ENCODE measurements at regions not wholly inside any gene's neighbourhood (a gene's known extent, or its start where the extent isn't known, plus 50 kb on each side); places are given as distances from the start of the nearest gene placed in this dataset.

DNA sequence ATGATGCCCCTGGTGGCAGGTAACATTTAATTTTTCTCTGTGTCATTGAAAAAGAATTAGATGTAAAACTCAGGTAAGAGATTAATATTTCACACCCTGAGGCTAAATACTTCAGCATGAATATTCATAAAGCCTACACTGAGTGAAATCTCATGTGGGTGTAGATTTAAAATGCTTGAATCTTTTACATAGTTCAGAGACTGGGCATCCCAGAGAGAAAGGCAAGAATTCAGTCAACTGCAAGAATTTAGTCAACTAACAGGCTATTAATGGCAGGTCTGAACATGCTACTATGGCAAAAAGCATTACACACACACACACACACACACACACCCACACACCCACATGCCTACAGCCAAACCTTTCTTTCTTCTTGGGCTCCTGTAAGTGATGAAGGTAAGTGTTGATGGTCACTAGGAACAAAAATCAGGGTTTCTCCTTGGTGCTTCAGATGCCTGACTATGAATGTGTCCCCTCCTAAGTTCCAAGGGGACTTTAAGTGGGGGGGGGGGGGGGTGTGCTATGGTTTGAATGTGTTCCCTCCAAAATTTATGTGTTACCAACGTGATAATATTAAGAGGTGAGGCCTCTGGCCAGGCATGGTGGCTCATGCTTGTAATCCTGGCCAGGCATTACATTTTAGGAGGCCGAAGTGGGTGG lies 63.7 kb upstream of the PSMD7 start:
- CTCF ChIA-PET = no interaction called here
- no peaks in the 10 kb centered on the region for H3K9me3 Mint-ChIP-seq

DNA sequence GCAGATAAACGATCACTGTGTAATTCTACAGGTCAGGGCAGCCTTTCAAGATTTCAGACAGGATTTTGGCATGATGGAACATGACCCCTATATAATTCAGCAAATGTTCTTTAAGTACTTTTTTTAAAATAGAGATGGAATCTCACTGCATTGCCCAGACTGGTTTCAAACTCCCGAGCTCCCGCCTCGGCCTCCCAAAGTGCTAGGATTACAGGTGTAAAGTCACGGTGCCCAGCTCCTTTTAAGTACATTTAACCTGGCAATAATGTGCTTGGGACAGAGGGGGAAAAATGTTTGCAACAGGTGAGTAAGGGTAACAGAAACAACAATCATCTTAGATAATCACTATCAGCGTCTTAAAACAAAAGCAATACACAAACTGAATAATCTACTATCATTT lies 66.5 kb upstream of the PSMD7 start:
- Mint-ChIP-seq H3K9me3 (no peaks in the 10 kb centered on the region), H3K4me1 (no peaks in the 10 kb centered on the region), H3K36me3 (ENCODE audit: low read depth) (no peaks in the 10 kb centered on the region), H3K4me3 (no peak overlapping the region), H3K27ac (no peak overlapping the region), H3K27me3 (peaks cover 10% of the 10 kb centered on the region)
- CTCF ChIA-PET = no interaction called here
- no peak for DNase-seq
- POLR2A ChIA-PET = no interaction called here

More for the DNA sequence above, 63.7 kb upstream of the PSMD7 start:
- Mint-ChIP-seq H3K4me1 (no peaks in the 10 kb centered on the region), H3K27me3 (peaks cover 2% of the 10 kb centered on the region), H3K36me3 (ENCODE audit: low read depth) (no peaks in the 10 kb centered on the region), H3K27ac (no peak overlapping the region), H3K4me3 (no peak overlapping the region)
- POLR2A ChIA-PET = no interaction called here
- no peak for DNase-seq

DNA sequence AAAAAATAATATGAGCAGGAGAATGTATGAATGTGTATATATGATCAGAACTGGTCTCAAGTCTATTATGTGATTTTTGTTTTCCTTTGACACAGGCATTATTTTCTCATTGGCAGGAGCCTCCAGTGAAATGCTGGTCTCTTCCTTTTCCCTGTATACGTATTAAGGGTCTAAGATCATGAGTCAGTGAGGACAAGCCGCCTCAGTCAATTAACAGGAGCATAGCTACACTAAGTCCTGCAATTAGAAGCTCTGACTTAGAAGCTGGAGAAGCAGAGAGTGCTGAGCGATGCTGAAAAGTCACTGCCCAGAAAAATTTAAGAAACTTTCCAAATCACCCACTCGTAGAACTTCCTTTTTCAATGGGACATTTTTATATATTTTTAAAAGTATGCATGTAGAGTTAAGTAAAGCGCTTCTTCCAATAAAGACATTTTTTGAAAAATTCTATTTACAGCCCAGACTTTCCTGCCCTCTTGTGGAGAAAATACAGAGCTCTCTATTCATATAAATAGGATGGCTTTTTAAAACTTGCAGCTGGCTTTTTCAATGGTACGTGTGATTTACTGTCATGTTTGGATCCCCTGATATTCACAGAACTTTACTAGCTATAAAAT lies 70.2 kb upstream of the PSMD7 start:
- DNase-seq = no peak
- Mint-ChIP-seq H3K9me3 (no peaks in the 10 kb centered on the region), H3K27me3 (peaks cover 9% of the 10 kb centered on the region), H3K36me3 (ENCODE audit: low read depth) (no peaks in the 10 kb centered on the region), H3K4me3 (no peak overlapping the region), H3K27ac (no peak overlapping the region), H3K4me1 (no peaks in the 10 kb centered on the region)
- POLR2A ChIA-PET = no interaction called here
- CTCF ChIA-PET = no interaction called here

DNA sequence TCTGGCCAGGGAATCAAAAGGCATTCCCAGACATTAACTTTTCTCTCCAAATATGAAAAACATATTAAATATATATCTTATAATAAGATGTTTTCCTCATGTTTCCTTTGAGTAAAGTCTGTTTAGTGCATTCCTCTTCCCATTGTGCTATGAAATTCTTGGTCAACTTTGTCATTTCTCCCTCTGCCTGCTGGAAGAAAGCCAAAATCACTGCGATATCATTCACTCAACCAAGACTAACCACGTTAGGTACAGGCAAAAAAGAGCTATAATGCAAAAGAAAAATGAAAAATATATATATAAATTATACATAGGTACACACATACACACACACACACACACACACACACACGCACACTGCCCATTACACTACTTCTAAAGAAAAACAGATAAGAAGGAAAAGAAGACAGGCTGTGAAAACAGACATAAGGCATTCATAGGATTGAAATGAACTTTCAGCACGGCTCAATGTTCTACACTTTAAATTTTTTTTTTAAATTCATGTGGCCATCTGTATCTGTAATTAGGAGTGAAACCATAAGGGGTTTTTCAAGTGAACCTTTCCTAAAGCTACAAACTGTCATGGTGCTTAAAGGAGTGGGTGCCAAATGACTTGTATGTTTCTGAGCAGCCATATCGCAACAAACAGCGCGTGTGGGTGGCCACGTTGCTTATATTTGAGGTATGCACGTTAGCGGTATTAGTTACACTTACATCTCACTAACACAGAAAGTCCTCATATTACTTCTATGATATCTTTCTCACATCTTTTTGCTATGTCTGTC lies 71.6 kb upstream of the PSMD7 start:
- Mint-ChIP-seq H3K4me3 (no peak overlapping the region), H3K27me3 (peaks cover 9% of the 10 kb centered on the region), H3K36me3 (ENCODE audit: low read depth) (no peaks in the 10 kb centered on the region), H3K9me3 (no peaks in the 10 kb centered on the region), H3K4me1 (no peaks in the 10 kb centered on the region), H3K27ac (no peak overlapping the region)
- POLR2A ChIA-PET = no interaction called here
- CTCF ChIA-PET = no interaction called here
- no peak for DNase-seq

DNA sequence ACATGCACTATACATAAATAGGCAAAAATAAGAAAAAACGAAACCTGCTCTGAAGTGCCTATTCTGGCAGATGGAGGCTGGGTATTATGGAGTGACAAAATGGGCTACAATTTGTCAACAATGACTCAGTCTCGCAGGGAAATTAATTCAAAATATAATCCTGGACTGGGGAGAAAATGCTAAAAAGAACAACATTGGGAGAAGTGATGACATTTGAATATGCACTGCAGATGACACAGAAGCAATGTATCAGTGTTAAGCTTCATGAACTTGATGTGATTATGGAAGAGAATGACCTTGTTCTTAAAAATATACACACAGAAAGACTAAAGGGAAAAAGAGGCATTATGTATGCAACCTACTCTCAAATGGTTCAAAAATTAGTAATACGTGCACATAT lies 74.8 kb upstream of the PSMD7 start:
- POLR2A ChIA-PET = no interaction called here
- Mint-ChIP-seq H3K36me3 (ENCODE audit: low read depth) (no peaks in the 10 kb centered on the region), H3K4me3 (no peak overlapping the region), H3K27me3 (peaks cover 9% of the 10 kb centered on the region), H3K9me3 (no peaks in the 10 kb centered on the region), H3K4me1 (no peaks in the 10 kb centered on the region), H3K27ac (no peak overlapping the region)
- CTCF ChIA-PET = no interaction called here
- no peak for DNase-seq

DNA sequence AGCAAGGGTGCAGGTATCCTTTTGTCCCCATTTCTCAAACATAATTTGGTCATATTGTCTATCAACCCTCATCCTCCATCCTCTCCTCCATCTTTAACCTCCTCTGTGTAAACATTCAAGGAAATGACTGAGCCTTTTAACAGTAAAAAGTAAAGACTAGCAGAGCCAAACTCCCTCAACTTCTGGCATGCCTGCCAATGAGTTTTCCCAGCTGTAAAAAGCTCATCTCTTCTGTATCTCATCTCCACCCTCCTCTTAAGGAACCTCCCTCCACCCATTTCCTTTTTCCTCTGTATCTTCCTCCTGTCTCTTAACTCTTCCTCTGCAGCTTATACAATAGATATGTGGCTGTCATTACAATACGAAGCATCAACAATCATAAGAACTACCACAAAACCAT lies 76.9 kb upstream of the PSMD7 start:
- Mint-ChIP-seq H3K27ac (no peak overlapping the region), H3K4me3 (no peak overlapping the region), H3K9me3 (no peaks in the 10 kb centered on the region), H3K27me3 (no peaks in the 10 kb centered on the region), H3K36me3 (ENCODE audit: low read depth) (no peaks in the 10 kb centered on the region), H3K4me1 (no peaks in the 10 kb centered on the region)
- POLR2A ChIA-PET = no interaction called here
- no peak for DNase-seq
- CTCF ChIA-PET = no interaction called here

DNA sequence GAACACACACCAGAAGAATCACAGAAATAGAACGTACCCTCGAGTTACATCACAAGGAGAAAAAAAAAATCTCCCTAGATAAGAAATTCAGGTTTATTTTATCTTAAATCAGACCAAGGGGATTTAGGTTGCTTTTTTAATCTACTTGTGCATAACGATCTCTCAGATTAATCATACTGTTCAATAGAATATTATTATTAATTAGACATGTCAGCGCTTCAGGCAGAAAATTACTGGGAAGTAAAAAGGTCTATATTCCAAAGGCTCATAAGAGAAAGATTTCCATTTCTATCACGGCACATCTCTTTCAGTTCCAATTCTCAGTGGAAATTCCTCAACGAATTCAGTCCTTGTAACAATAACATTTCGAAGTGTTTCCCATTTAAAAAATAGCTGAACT lies 77.7 kb upstream of the PSMD7 start:
- no peaks in the 10 kb centered on the region for H3K27me3 Mint-ChIP-seq
- H3K27ac Mint-ChIP-seq = no peak overlapping the region
- no peaks in the 10 kb centered on the region for H3K36me3 Mint-ChIP-seq (ENCODE audit: low read depth)
- H3K9me3 Mint-ChIP-seq = no peaks in the 10 kb centered on the region
- no peak overlapping the region for H3K4me3 Mint-ChIP-seq
- DNase-seq = no peak
- POLR2A ChIA-PET = no interaction called here
- no peaks in the 10 kb centered on the region for H3K4me1 Mint-ChIP-seq
- CTCF ChIA-PET = no interaction called here

DNA sequence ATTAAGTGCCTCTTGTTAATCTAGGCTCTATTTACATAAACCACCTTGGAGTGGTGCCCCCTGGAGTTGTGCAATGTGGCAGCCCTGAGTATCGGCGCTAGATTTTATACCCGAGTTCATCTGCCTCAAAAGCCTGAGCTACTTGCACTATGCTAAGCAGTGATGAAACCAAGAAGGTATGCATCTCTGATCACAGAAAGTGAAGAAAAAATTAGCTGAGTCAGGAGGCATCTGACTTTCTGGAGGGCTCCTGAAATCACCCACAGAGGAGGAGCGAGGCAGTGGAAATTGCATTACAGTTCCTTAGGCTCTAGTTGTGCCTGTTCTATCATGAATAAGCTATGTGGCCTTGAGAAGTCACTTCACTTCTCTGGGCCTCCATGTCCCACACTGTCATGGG lies 80.3 kb upstream of the PSMD7 start:
- Mint-ChIP-seq H3K27me3 (peaks cover 3% of the 10 kb centered on the region), H3K4me1 (no peaks in the 10 kb centered on the region), H3K9me3 (no peaks in the 10 kb centered on the region), H3K36me3 (ENCODE audit: low read depth) (no peaks in the 10 kb centered on the region), H3K4me3 (no peak overlapping the region), H3K27ac (no peak overlapping the region)
- POLR2A ChIA-PET = no interaction called here
- CTCF ChIA-PET = interaction anchor here (0.6 kb wide), 1 partner anchor 1985 kb away, joined by 4 read pairs; no protein-coding TSS in a partner anchor
- DNase-seq = no peak

DNA sequence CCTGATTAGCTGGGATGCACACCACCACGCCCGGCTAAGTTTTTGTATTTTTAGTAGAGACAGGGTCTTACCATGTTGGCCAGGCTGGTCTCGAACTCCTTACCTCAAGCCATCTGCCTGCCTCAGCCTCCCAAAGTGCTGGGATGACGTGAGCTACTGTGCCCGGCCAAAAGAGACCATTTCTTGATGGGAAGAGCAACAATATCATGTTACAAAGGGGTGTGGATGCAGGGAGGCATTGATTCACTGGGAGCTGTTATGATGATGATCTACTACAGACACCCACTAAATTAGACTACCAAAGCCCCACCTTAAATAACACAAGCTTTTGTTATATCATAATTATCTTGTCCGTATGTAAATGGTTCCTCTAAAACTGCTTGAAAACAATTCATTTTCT lies 81.4 kb upstream of the PSMD7 start:
- CTCF ChIA-PET = interaction anchor here (0.5 to 0.7 kb wide), 2 partner anchors 9 to 400 kb away, joined by 3 to 5 read pairs; no protein-coding TSS in a partner anchor
- POLR2A ChIA-PET = no interaction called here
- DNase-seq = no peak
- Mint-ChIP-seq H3K27me3 (peaks cover 3% of the 10 kb centered on the region), H3K36me3 (ENCODE audit: low read depth) (no peaks in the 10 kb centered on the region), H3K4me1 (no peaks in the 10 kb centered on the region), H3K4me3 (no peak overlapping the region), H3K9me3 (no peaks in the 10 kb centered on the region), H3K27ac (no peak overlapping the region)

DNA sequence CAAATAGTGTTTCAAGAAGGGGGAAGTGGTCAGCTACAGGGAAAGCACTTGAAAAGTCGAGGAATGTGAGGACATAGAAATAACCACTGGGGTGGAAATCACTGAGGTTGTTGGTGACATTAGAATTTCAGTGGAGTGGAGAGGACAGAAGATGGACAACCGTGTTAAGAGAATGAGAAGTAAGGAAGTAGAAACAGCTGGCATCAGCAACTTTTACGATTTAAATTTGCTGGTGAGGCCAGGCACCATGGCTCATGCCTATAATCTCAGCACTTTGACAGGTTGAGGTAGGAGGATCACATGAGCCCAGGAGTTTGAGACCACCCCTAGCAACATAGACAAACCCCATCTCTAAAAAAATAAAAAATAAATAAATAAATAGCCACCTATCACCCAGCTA lies 83.2 kb upstream of the PSMD7 start:
- H3K36me3 Mint-ChIP-seq (ENCODE audit: low read depth) = no peaks in the 10 kb centered on the region
- no peak overlapping the region for H3K27ac Mint-ChIP-seq
- no peak for DNase-seq
- ChIA-PET POLR2A (no interaction called here), CTCF (no interaction called here)
- H3K4me3 Mint-ChIP-seq = no peak overlapping the region
- no peaks in the 10 kb centered on the region for H3K9me3 Mint-ChIP-seq
- H3K4me1 Mint-ChIP-seq = no peaks in the 10 kb centered on the region
- H3K27me3 Mint-ChIP-seq = peaks cover 3% of the 10 kb centered on the region

DNA sequence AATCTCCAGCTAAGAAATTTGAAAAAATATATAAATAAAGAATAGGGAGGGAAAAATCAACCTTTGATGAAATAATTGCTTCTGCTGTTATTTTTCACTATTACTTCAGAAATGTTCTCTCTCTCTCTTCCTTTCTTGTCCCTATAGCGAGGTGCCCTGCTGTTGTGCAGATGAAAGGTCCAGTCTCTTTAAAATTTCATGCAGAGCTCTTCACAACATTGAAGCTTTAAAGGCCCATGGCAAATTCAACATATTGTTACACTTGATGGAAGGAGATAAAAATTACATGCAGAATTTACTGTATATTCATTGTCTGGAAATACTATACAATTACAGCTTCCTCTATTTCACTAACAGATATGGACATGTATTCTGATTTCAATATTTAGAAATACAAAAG lies 86.4 kb upstream of the PSMD7 start:
- no peaks in the 10 kb centered on the region for H3K9me3 Mint-ChIP-seq
- H3K27me3 Mint-ChIP-seq = peaks cover 3% of the 10 kb centered on the region
- DNase-seq = no peak
- no peak overlapping the region for H3K4me3 Mint-ChIP-seq
- POLR2A ChIA-PET = no interaction called here
- no peak overlapping the region for H3K27ac Mint-ChIP-seq
- no peaks in the 10 kb centered on the region for H3K4me1 Mint-ChIP-seq
- CTCF ChIA-PET = no interaction called here
- no peaks in the 10 kb centered on the region for H3K36me3 Mint-ChIP-seq (ENCODE audit: low read depth)

DNA sequence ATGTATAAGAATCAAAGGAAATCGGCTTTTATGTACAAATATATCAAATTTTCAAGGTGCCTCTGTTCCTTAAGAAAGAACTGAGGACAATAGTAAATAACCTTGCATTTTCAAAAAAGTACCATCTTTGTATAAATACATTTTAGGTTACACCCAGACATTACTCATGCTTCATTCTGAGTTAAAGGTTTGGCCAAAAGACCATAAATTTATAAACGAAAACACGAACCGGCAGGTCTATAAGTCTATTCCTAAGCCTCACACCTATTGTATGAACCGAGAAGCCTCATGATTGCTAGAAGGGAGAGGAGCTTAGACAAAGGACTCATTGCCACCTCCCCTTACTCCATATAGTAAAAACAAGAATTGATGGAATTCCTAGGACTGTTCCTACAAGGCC lies 94.6 kb upstream of the PSMD7 start:
- H3K36me3 Mint-ChIP-seq (ENCODE audit: low read depth) = no peaks in the 10 kb centered on the region
- no peak for DNase-seq
- no peaks in the 10 kb centered on the region for H3K27me3 Mint-ChIP-seq
- POLR2A ChIA-PET = no interaction called here
- H3K4me3 Mint-ChIP-seq = no peak overlapping the region
- H3K4me1 Mint-ChIP-seq = no peaks in the 10 kb centered on the region
- H3K27ac Mint-ChIP-seq = no peak overlapping the region
- CTCF ChIA-PET = no interaction called here
- H3K9me3 Mint-ChIP-seq = no peaks in the 10 kb centered on the region

DNA sequence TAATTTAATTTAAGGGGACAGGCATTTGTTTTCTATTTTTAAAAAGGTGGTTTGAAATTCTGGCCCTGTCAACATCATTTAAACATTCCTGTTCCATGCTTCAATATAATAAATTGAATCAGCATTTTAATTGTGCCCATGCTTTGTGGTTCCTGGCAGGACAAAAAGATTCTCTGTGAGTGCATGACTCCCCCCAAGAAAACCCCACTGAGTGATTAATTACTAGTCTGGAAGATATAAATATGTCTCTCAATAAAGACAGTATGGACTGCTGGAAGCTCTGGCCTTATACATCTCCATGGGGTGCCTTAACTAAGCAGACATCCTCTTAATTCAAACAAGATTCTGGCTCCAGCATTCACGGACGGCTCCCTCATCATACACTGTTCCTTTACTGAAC lies 95.0 kb upstream of the PSMD7 start:
- Mint-ChIP-seq H3K36me3 (ENCODE audit: low read depth) (no peaks in the 10 kb centered on the region), H3K9me3 (no peaks in the 10 kb centered on the region), H3K4me1 (no peaks in the 10 kb centered on the region), H3K4me3 (no peak overlapping the region), H3K27me3 (no peaks in the 10 kb centered on the region), H3K27ac (no peak overlapping the region)
- DNase-seq = no peak
- ChIA-PET POLR2A (interaction anchor here (0.6 kb wide), 1 partner anchor 10 kb away, joined by 4 read pairs; no protein-coding TSS in a partner anchor), CTCF (no interaction called here)
